SK-N-SH (cell line): ENCODE measurements at regions not wholly inside any gene's neighbourhood (a gene's known extent, or its start where the extent isn't known, plus 50 kb on each side); places are given as distances from the start of the nearest gene placed in this dataset.

Source experiments
- CTCF ChIA-PET: fragments of 300-600, 350-600 bp; formaldehyde crosslinking; extraction: SDS; loops from one replicate; lab custom pipeline; 2021; lab: Yijun Ruan, JAX
- POLR2A ChIA-PET: fragments of 350-600 bp; sonication (Branson Sonifier 250); formaldehyde crosslinking; extraction: SDS; loops from one replicate; lab custom pipeline; 2020; ENCODE audit warnings: antibody characterized with exemption, inconsistent platforms; lab: Yijun Ruan, JAX
- DNase-seq: peaks from one replicate; pipeline ENCODE4 v3.0.0; 2012
- H2AFZ ChIP-seq: fragments of 200-600 bp; sonication (generic); 2 replicates; pipeline ENCODE4 v1.8.1; 2016; ENCODE audit warnings: antibody characterized with exemption, mild to moderate bottlenecking, low read depth
- H3F3A ChIP-seq: fragments of 200-600 bp; sonication (generic); replicated peaks from 2 replicates; pipeline ENCODE3; 2016; ENCODE audit warnings: antibody characterized with exemption, mild to moderate bottlenecking; ENCODE audit not compliant: insufficient read depth
- H3K27ac ChIP-seq, 2 experiments: fragments of 200-500 bp in 1 of 2; fragments of 200-600 bp in 1 of 2; sonication (Bioruptor generic) in 1 of 2; sonication (generic), shearing (Covaris generic) in 1 of 2; 2 replicates each; pipeline versions ENCODE4 v1.5.1 to v1.6.1; 2014 to 2016; ENCODE audit warnings: low read depth in 2 of 2, inconsistent platforms in 1 of 2, low read length in 1 of 2, mild to moderate bottlenecking in 1 of 2, mixed read lengths in 1 of 2
- H3K27me3 ChIP-seq: fragments of 200-600 bp; sonication (generic), shearing (Covaris generic); 2 replicates; pipeline ENCODE4 v1.6.1; 2016; ENCODE audit warnings: mixed run types; ENCODE audit not compliant: insufficient read depth
- H3K36me3 ChIP-seq, 2 experiments: fragments of 200-500 bp in 1 of 2; fragments of 200-600 bp in 1 of 2; sonication (Bioruptor generic) in 1 of 2; sonication (generic) in 1 of 2; replicated peaks in 1 of 2; 2 replicates each; pipeline versions ENCODE3 to v1.5.1; 2014 to 2016; ENCODE audit warnings: low read length in 1 of 2, mild to moderate bottlenecking in 1 of 2; ENCODE audit not compliant: insufficient read depth in 2 of 2, control insufficient read depth in 1 of 2
- H3K4me1 ChIP-seq, 2 experiments: fragments of 200-500 bp in 1 of 2; fragments of 200-600 bp in 1 of 2; sonication (Bioruptor generic) in 1 of 2; sonication (generic), shearing (Covaris generic) in 1 of 2; 2 replicates each; pipeline versions ENCODE4 v1.5.1 to v1.6.1; 2014 to 2016; ENCODE audit warnings: low read depth in 1 of 2, low read length in 1 of 2, mixed run types in 1 of 2; ENCODE audit not compliant: insufficient read depth in 2 of 2, control insufficient read depth in 1 of 2
- H3K4me2 ChIP-seq: fragments of 200-600 bp; sonication (generic), shearing (Covaris generic); 2 replicates; pipeline ENCODE4 v1.6.1; 2017; ENCODE audit warnings: mixed run types
- H3K4me3 ChIP-seq, 2 experiments: fragments of 200-500 bp in 1 of 2; fragments of 200-600 bp in 1 of 2; sonication (Bioruptor generic) in 1 of 2; sonication (generic), shearing (Covaris generic) in 1 of 2; 2 replicates each; pipeline versions ENCODE4 v1.5.1 to v1.8.1; 2014 to 2016; ENCODE audit warnings: low read depth in 2 of 2, inconsistent platforms in 1 of 2, low read length in 1 of 2, mild to moderate bottlenecking in 1 of 2, mixed read lengths in 1 of 2, moderate library complexity in 1 of 2
- H3K79me2 ChIP-seq: fragments of 200-600 bp; sonication (generic); 2 replicates; pipeline ENCODE4 v1.8.1; 2017; ENCODE audit warnings: mild to moderate bottlenecking; ENCODE audit not compliant: insufficient read depth
- H3K9ac ChIP-seq: fragments of 200-600 bp; sonication (generic); 2 replicates; pipeline ENCODE4 v1.6.1; 2017; ENCODE audit warnings: mixed run types
- H3K9me2 ChIP-seq: fragments of 200-600 bp; sonication (generic); 2 replicates; pipeline ENCODE4 v1.6.1; 2017; ENCODE audit warnings: mixed run types
- H3K9me3 ChIP-seq: fragments of 200-600 bp; sonication (generic); 2 replicates; pipeline ENCODE4 v1.6.1; 2017; ENCODE audit warnings: mixed run types, mild to moderate bottlenecking, moderate library complexity
- H4K20me1 ChIP-seq: fragments of 200-600 bp; sonication (generic); 2 replicates; pipeline ENCODE4 v1.6.1; 2017; ENCODE audit warnings: mild to moderate bottlenecking, mixed run types; ENCODE audit not compliant: insufficient read depth
- FOSL2 ChIP-seq: IDR thresholded peaks from 2 replicates; pipeline ENCODE4 v1.4.0; 2012; ENCODE audit warnings: low read depth, mild to moderate bottlenecking, moderate library complexity, borderline replicate concordance
- FOXJ3 ChIP-seq: sonication (generic); formaldehyde crosslinking; IDR thresholded peaks from 2 replicates; pipeline ENCODE4 v1.5.1; 2020; ENCODE audit warnings: mild to moderate bottlenecking, missing genetic modification reagents
- GABPA ChIP-seq: IDR thresholded peaks from 2 replicates; pipeline ENCODE4 v1.4.0; 2012; ENCODE audit warnings: low read depth, mild to moderate bottlenecking
- NFIC ChIP-seq: IDR thresholded peaks from 2 replicates; pipeline ENCODE4 v1.4.0; 2012; ENCODE audit warnings: borderline replicate concordance
- POLR2AphosphoS5 ChIP-seq: IDR thresholded peaks from 2 replicates; pipeline ENCODE4 v1.6.1; 2012; ENCODE audit warnings: low read depth, low read length
- RAD21 ChIP-seq: IDR thresholded peaks from 2 replicates; pipeline ENCODE4 v1.6.1; 2012; ENCODE audit warnings: mild to moderate bottlenecking, low read length
- RFX5 ChIP-seq: IDR thresholded peaks from 2 replicates; pipeline ENCODE4 v1.6.1; 2012; ENCODE audit warnings: mild to moderate bottlenecking, improper control_type of control experiment, low read length
- RXRA ChIP-seq: IDR thresholded peaks from 2 replicates; pipeline ENCODE4 v1.4.0; 2012; ENCODE audit warnings: low read depth, mild to moderate bottlenecking, borderline replicate concordance
- SIN3A ChIP-seq: IDR thresholded peaks from 2 replicates; pipeline ENCODE4 v1.6.1; 2012; ENCODE audit warnings: low read depth, mild to moderate bottlenecking, low read length, moderate library complexity, borderline replicate concordance
- TCF12 ChIP-seq: IDR thresholded peaks from 2 replicates; pipeline ENCODE4 v1.4.0; 2012
- WGBS: methylation state at CpG from one replicate; pipeline ENCODE4 v1.1.6; 2017; ENCODE audit warnings: low lambda C conversion rate; 5-methylcytosine and 5-hydroxymethylcytosine counted together
- TF ChIP-seq, protein P1 (sequence below): fragments of 200-600 bp; sonication (generic); IDR thresholded peaks from 2 replicates; pipeline ENCODE4 v1.6.1; 2017; ENCODE audit warnings: antibody characterized with exemption, mild to moderate bottlenecking, moderate library complexity
- TF ChIP-seq, protein P2 (sequence below): IDR thresholded peaks from 2 replicates; pipeline ENCODE4 v1.4.0; 2012; ENCODE audit warnings: low read depth
- TF ChIP-seq, protein P3 (sequence below): fragments of 150-350 bp; IDR thresholded peaks from 2 replicates; pipeline ENCODE4 v1.6.1; 2017; ENCODE audit warnings: antibody characterized with exemption, low read length, low read depth, borderline replicate concordance

DNA sequence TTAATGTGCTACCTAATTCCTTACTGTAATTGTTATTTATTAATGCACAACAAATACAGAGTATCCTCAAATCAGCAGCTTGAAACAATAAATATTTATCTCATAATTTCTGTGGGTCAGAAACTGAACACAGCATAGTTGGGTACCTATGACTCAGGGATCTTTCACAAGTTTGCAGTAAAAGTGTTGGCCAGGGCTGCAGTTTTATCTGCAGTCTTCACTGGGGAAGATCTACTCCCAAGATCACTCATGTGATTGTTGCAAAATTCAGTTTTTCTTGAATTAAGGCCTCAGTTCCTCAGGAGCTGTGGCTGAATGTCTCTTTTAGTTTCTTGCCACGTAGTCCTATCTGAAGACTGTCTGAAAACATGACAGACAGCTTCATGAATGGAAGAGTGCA is 237.8 kb downstream of the ZWINT start:
- no peak overlapping the region for H3K27ac ChIP-seq
- no peaks in the 10 kb centered on the region for H3K4me1 ChIP-seq
- no peaks in the 10 kb centered on the region for H3K79me2 ChIP-seq
- H3K4me2 ChIP-seq, result no peak overlapping the region
- POLR2A ChIA-PET, result no interaction called here
- TF ChIP-seq FOSL2, result no peak
- TF ChIP-seq NFIC, result no peak
- no peak for TF ChIP-seq RXRA
- no peaks in the 10 kb centered on the region for H4K20me1 ChIP-seq
- no peak for DNase-seq
- H3K27me3 ChIP-seq, result no peaks in the 10 kb centered on the region
- no peak overlapping the region for H3K9ac ChIP-seq
- no peak overlapping the region for H3K4me3 ChIP-seq
- H3F3A ChIP-seq, result no peaks in the 10 kb centered on the region
- WGBS, result 0% methylated on average over 1 of the region's 1 CpG
- no peaks in the 10 kb centered on the region for H3K36me3 ChIP-seq
- H2AFZ ChIP-seq, result no peak overlapping the region
- CTCF ChIA-PET, result interaction anchor here (1.2 kb wide), 1 partner anchor 23 kb away, joined by 3 read pairs; no protein-coding TSS in a partner anchor
- H3K9me3 ChIP-seq, result no peaks in the 10 kb centered on the region
- no peaks in the 10 kb centered on the region for H3K9me2 ChIP-seq

DNA sequence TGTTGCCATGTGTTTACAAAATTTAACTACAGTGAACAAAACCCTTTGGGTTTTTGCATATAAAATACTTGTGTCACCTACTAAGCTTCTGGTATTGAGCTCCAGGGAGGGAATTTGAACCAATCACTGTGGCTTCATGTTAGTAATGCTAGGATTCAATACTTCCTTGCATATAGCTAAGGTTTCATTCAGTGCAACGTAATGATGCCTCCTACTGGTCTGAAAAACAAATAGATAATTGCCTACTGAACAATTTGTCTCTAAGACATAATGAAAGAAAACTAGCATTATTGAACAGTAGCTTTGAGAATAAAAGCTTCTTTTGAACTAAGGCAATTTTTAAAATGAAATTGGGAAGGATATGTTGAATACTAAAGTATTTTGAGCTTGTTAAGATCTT is 244.4 kb downstream of the ZWINT start:
- ChIA-PET POLR2A (no interaction called here), CTCF (interaction anchor here (0.8 to 2.1 kb wide), 5 partner anchors 9 to 31 kb away, joined by 3 to 7 read pairs (median 4); no protein-coding TSS in a partner anchor)
- H3K9me2 ChIP-seq, result no peaks in the 10 kb centered on the region
- no peaks in the 10 kb centered on the region for H3K79me2 ChIP-seq
- H3K36me3 ChIP-seq, result no peaks in the 10 kb centered on the region
- peak; percentile 2 for DNase-seq
- 15% methylated on average over 1 of the region's 1 CpG for WGBS
- H3K27ac ChIP-seq, result no peak overlapping the region
- H3K4me3 ChIP-seq, result peak overlapping the region in 1 of 2 experiments; percentile 3; a peak in 1 of 4 replicates
- H3K9ac ChIP-seq, result no peak overlapping the region
- no peaks in the 10 kb centered on the region for H4K20me1 ChIP-seq
- no peaks in the 10 kb centered on the region for H3K27me3 ChIP-seq
- no peaks in the 10 kb centered on the region for H3K9me3 ChIP-seq
- TF ChIP-seq TCF12 (no peak), FOSL2 (no peak), POLR2AphosphoS5 (no peak), FOXJ3 (no peak), RAD21 (peak; percentile 66), SIN3A (no peak)
- TF ChIP-seq, protein P1, sequence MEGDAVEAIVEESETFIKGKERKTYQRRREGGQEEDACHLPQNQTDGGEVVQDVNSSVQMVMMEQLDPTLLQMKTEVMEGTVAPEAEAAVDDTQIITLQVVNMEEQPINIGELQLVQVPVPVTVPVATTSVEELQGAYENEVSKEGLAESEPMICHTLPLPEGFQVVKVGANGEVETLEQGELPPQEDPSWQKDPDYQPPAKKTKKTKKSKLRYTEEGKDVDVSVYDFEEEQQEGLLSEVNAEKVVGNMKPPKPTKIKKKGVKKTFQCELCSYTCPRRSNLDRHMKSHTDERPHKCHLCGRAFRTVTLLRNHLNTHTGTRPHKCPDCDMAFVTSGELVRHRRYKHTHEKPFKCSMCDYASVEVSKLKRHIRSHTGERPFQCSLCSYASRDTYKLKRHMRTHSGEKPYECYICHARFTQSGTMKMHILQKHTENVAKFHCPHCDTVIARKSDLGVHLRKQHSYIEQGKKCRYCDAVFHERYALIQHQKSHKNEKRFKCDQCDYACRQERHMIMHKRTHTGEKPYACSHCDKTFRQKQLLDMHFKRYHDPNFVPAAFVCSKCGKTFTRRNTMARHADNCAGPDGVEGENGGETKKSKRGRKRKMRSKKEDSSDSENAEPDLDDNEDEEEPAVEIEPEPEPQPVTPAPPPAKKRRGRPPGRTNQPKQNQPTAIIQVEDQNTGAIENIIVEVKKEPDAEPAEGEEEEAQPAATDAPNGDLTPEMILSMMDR, result peak; percentile 51
- TF ChIP-seq, protein P2, sequence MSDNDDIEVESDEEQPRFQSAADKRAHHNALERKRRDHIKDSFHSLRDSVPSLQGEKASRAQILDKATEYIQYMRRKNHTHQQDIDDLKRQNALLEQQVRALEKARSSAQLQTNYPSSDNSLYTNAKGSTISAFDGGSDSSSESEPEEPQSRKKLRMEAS, result no peak
- no peak overlapping the region for H3K4me2 ChIP-seq
- H3K4me1 ChIP-seq, result no peaks in the 10 kb centered on the region
- H3F3A ChIP-seq, result no peaks in the 10 kb centered on the region
- no peak overlapping the region for H2AFZ ChIP-seq

DNA sequence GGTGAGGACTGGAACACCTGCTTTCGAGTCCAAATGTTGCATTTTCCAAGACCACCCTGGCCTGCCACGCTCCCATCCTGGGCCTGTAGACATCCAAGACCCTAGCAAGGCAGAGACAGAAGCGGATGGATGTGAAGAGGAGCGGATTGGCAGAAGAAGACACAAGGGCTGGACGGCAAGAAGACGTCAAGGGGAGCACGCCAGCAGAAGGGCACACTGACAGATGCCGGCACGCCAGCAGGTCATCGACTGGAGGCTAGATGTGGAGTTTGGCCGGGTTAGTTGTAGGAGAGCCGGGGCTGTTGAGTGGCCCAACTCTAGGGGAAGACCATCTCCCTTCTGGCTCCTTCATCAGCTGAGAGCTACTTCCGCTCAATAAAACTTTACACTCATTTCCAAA is 251.6 kb downstream of the ZWINT start:
- no peaks in the 10 kb centered on the region for H3K9me3 ChIP-seq
- H4K20me1 ChIP-seq, result no peaks in the 10 kb centered on the region
- no peak overlapping the region for H3K4me2 ChIP-seq
- TF ChIP-seq RXRA (no peak), GABPA (no peak), RFX5 (no peak)
- TF ChIP-seq, protein P3, sequence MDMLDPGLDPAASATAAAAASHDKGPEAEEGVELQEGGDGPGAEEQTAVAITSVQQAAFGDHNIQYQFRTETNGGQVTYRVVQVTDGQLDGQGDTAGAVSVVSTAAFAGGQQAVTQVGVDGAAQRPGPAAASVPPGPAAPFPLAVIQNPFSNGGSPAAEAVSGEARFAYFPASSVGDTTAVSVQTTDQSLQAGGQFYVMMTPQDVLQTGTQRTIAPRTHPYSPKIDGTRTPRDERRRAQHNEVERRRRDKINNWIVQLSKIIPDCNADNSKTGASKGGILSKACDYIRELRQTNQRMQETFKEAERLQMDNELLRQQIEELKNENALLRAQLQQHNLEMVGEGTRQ, result no peak
- TF ChIP-seq, all 33 proteins: peak for 0
- no peak for DNase-seq
- H2AFZ ChIP-seq, result no peak overlapping the region
- H3K79me2 ChIP-seq, result no peaks in the 10 kb centered on the region
- CTCF ChIA-PET, result interaction anchor here (2.9 kb wide), 1 partner anchor 8 kb away, joined by 7 read pairs; no protein-coding TSS in a partner anchor
- H3K4me1 ChIP-seq, result no peaks in the 10 kb centered on the region
- WGBS, result 27% methylated on average over 13 of the region's 13 CpGs
- H3K36me3 ChIP-seq, result no peaks in the 10 kb centered on the region
- no peak overlapping the region for H3K9ac ChIP-seq
- no peaks in the 10 kb centered on the region for H3K27me3 ChIP-seq
- no peak overlapping the region for H3K27ac ChIP-seq
- H3F3A ChIP-seq, result no peaks in the 10 kb centered on the region
- no peaks in the 10 kb centered on the region for H3K9me2 ChIP-seq
- H3K4me3 ChIP-seq, result no peak overlapping the region
- POLR2A ChIA-PET, result no interaction called here
